ENCODE measurements at regions not wholly inside any gene's neighbourhood (a gene's known extent, or its start where the extent isn't known, plus 50 kb on each side); places are given as distances from the start of the nearest gene placed in this dataset.

DNA sequence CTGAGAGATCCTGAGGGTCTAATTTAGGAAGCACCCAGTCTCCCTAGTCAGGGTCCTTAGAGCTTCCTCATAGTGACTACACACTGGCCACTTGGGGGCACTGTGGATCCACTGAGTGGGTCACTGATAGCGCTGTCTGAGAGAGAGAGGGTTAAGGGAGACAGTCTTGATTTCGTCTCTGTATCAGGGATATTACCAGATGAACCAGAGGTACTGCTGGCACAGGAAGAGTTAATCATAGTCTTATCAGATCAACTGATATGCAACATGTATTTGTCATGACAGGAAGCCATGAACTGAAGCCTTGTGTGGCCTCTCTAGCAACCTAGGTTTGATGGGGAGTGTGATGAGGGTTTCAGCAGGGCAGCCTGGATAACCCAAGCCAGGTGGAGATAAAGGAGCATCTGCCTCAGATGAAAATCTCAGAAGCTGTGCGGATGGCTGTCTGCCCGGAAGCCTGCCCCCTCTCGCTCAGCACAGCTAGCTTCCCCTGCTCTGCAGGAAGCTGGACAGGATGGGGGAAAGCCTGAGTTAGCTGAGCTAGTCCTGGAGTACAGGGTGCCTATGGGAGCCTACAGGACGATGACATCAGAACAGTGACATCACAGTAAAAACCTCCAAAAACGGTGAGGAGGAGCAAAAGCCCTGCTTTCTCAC is 214.0 kb upstream of the PRSS1 start:
- no peak overlapping the region for H3K4me3 ChIP-seq (ENCODE audit: low read depth, low read length)
- TF ChIP-seq, protein P1, sequence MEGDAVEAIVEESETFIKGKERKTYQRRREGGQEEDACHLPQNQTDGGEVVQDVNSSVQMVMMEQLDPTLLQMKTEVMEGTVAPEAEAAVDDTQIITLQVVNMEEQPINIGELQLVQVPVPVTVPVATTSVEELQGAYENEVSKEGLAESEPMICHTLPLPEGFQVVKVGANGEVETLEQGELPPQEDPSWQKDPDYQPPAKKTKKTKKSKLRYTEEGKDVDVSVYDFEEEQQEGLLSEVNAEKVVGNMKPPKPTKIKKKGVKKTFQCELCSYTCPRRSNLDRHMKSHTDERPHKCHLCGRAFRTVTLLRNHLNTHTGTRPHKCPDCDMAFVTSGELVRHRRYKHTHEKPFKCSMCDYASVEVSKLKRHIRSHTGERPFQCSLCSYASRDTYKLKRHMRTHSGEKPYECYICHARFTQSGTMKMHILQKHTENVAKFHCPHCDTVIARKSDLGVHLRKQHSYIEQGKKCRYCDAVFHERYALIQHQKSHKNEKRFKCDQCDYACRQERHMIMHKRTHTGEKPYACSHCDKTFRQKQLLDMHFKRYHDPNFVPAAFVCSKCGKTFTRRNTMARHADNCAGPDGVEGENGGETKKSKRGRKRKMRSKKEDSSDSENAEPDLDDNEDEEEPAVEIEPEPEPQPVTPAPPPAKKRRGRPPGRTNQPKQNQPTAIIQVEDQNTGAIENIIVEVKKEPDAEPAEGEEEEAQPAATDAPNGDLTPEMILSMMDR (IDR thresholded peaks at IDR 0.05; ENCODE audit: low read depth, low read length) = peak; percentile 93
- in situ Hi-C loops (cut with HindIII; ENCODE audit: low sequenced_read_pairs) = no loop called here
- DNase-seq (ENCODE audit: low read depth, low spot score) = peak; percentile 88

DNA sequence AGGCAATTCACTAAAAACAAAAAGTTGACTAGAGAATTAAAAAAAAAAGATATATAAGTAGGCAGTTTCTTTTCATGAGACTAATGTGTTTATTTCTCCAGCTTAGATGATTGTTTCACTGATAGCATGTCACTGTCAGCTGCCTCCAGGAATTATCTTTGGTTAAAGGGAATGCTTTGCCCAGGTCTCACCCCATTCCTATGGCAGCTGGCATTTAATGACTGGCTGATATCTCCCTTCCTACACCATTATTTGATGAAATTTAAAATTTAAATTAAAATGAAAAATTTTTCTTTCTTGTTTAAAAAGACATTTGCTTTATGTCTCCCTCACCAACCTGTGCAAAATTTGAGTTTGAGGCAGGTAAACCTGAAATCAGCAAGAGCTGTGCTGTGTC is 214.5 kb upstream of the PRSS1 start:
- TF ChIP-seq, protein P1 (IDR thresholded peaks at IDR 0.05; ENCODE audit: low read depth, low read length) = no peak
- in situ Hi-C loops (cut with HindIII; ENCODE audit: low sequenced_read_pairs) = no loop called here
- no peak for DNase-seq (ENCODE audit: low read depth, low spot score)
- no peak overlapping the region for H3K4me3 ChIP-seq (ENCODE audit: low read depth, low read length)

DNA sequence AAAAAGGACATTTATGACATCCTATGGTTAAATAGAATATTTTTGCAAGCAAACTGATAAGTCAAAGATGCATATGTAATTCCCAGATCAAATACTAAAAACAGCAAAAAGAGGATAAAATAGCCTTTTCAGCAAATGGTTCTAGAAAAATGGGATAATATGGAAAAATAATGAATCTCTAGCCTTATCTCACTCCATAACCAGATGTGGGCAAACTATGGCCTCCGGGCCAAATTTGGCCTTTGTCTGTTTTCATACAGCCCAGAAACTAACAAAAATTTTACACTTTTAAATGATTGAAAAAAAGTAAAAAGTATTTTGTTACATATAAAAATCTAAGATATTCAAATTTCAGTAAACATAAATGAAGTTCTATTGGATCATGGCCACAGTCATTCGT is 215.4 kb upstream of the PRSS1 start:
- TF ChIP-seq, protein P1 (IDR thresholded peaks at IDR 0.05; ENCODE audit: low read depth, low read length) = no peak
- in situ Hi-C loops (cut with HindIII; ENCODE audit: low sequenced_read_pairs) = no loop called here

DNA sequence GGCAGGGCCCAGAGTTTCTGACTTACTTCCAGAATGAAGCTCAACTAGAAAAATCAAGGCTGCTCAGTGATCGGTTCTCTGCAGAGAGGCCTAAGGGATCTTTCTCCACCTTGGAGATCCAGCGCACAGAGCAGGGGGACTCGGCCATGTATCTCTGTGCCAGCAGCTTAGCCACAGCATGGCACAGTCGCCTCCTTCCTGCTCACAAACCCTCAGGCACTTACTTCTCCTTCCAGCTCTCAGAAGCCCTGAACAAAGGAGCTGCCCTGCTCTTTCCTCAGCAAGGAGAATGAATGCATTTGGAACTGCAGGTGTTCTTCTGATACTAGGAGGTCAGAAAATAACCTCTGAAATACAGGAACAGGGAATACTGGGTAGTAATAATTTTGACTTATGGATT is 219.7 kb upstream of the PRSS1 start:
- H3K4me3 ChIP-seq (ENCODE audit: low read depth, low read length) = no peak overlapping the region
- no peak for DNase-seq (ENCODE audit: low read depth, low spot score)
- in situ Hi-C loops (cut with HindIII; ENCODE audit: low sequenced_read_pairs) = no loop called here
- TF ChIP-seq, protein P1 (IDR thresholded peaks at IDR 0.05; ENCODE audit: low read depth, low read length) = no peak

More for the DNA sequence above, 215.4 kb upstream of the PRSS1 start:
- DNase-seq (ENCODE audit: low read depth, low spot score) = no peak
- H3K4me3 ChIP-seq (ENCODE audit: low read depth, low read length) = no peak overlapping the region

DNA sequence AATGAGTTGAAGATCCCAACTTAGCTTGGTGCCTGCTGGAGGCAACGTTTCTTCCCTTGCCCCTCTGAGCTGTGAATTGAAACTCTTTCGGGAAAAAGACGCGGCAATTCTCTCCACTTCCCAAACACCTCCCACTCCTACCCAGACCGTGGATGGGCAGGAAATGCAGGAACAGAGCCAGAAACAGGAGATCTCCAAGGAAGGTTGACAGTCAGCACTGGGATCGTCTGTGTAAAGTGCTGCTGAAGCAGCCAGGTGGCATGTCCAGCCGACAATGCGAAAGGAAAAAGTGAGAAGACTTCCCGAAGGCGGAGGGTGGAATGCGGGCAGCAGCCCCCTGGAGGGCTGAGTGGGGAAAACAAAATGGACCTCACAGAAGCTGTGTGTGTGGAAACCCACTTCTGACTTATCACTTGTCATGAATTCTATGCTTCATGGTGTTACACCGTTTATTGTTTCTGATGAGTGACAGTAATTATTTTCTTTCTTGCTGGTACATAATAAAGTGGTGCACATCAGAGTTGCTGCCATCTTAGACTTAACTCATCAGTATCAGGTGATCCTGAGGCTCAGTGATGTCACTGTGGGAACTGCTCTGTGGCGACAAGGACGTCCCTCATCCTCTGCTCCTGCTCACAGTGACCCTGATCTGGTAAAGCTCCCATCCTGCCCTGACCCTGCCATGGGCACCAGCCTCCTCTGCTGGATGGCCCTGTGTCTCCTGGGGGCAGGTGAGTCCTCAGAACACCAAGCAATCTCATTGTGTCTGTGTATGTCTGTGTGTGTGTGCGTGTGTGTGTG is 220.5 kb upstream of the PRSS1 start:
- no peak overlapping the region for H3K4me3 ChIP-seq (ENCODE audit: low read depth, low read length)
- TF ChIP-seq, protein P1 (IDR thresholded peaks at IDR 0.05; ENCODE audit: low read depth, low read length) = no peak
- in situ Hi-C loops (cut with HindIII; ENCODE audit: low sequenced_read_pairs) = no loop called here
- no peak for DNase-seq (ENCODE audit: low read depth, low spot score)

DNA sequence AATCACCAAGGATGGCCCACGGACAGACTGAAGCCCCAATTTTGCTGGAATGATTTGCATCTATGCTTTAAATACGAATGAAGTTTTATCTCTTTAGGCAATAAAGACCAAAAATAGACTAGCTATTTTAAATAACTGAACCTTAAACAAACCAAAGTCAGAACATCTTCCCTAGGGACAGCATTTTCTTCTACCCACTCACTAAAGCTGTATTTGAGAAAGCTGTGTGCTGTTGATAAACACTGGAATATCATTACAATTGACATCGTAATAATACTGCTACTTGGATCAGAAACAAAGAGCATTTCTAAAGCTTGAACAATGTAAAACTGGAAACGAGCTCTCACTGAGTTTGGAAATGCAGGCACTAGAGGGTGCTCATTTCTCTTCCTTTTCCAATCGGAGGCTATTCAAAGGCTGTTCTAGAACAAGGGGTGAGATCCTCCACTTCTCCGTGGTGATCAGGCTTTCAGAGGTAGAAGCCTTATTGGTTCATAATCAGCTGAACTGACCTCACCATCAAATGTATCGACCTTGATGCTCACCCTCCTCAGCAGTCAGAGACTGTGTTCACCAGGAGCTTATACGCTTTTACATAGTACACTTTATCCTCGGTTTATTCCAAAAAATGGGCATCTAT is 225.3 kb upstream of the PRSS1 start:
- TF ChIP-seq, protein P1 (IDR thresholded peaks at IDR 0.05; ENCODE audit: low read depth, low read length) = peak; percentile 37
- in situ Hi-C loops (cut with HindIII; ENCODE audit: low sequenced_read_pairs) = no loop called here

More for the DNA sequence above, 225.3 kb upstream of the PRSS1 start:
- H3K4me3 ChIP-seq (ENCODE audit: low read depth, low read length) = no peak overlapping the region
- DNase-seq (ENCODE audit: low read depth, low spot score) = no peak
